ENCODE measurements at regions not wholly inside any gene's neighbourhood (a gene's known extent, or its start where the extent isn't known, plus 50 kb on each side); places are given as distances from the start of the nearest gene placed in this dataset.

DNA sequence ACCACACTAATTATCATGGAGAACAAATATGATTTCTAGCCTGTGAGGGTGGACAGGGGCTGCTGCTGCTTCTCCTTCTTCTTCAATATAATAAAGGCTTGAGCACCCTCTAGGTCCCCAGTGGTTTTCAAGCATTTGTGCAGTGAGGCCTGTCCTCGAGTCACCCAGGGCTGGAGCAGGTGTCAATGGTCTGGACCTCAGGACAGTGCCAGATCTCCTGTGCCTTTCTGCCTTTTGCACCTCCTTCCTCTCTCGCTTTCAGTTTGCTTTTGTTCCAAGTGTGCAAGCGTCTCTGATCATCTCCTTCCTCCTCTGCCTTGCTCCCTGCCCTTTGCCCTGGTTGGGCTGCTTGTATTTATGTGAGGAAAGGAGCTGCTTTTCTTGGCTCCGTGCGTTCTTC lies 152.2 kb upstream of the SYNDIG1 start:
- 71% methylated on average over 1 of the region's 5 CpGs for WGBS (ENCODE audit: insufficient coverage)
- Mint-ChIP-seq H3K4me3 (no peak overlapping the region), H3K36me3 (no peaks in the 10 kb centered on the region), H3K4me1 (peaks cover 2% of the 10 kb centered on the region), H3K9me3 (peaks cover 0 to 2% (median 0%) of the 10 kb centered on the region in 7 donors), H3K27me3 (ENCODE audit: low read depth in 3 of 3) (peaks cover 1 to 7% (median 4%) of the 10 kb centered on the region in 3 donors), H3K27ac (no peak overlapping the region)
- no peak overlapping the region for H2AFZ ChIP-seq (ENCODE audit: insufficient read depth, low read depth, low read length, poor library complexity, severe bottlenecking)
- TF ChIP-seq, protein P1, sequence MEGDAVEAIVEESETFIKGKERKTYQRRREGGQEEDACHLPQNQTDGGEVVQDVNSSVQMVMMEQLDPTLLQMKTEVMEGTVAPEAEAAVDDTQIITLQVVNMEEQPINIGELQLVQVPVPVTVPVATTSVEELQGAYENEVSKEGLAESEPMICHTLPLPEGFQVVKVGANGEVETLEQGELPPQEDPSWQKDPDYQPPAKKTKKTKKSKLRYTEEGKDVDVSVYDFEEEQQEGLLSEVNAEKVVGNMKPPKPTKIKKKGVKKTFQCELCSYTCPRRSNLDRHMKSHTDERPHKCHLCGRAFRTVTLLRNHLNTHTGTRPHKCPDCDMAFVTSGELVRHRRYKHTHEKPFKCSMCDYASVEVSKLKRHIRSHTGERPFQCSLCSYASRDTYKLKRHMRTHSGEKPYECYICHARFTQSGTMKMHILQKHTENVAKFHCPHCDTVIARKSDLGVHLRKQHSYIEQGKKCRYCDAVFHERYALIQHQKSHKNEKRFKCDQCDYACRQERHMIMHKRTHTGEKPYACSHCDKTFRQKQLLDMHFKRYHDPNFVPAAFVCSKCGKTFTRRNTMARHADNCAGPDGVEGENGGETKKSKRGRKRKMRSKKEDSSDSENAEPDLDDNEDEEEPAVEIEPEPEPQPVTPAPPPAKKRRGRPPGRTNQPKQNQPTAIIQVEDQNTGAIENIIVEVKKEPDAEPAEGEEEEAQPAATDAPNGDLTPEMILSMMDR (IDR thresholded peaks at IDR 0.05): no peak
- H3K27ac ChIP-seq (ENCODE audit: low read depth in 1 of 2, low read length in 2 of 2): no peak overlapping the region
- DNase-seq: no peak
- H3K4me1 ChIP-seq (ENCODE audit: control insufficient read depth in 1 of 2, insufficient read depth in 2 of 2, low read length in 2 of 2): peaks cover 4 to 17% of the 10 kb centered on the region in 2 donors
- H3K9me3 ChIP-seq (replicated peaks in 1 of 2; ENCODE audit: control insufficient read depth in 1 of 2, insufficient read depth in 1 of 2, low read length in 2 of 2): no peaks in the 10 kb centered on the region
- no peak overlapping the region for H3K9ac ChIP-seq (ENCODE audit: insufficient read depth, low read length, poor library complexity, severe bottlenecking)
- no peaks in the 10 kb centered on the region for H3K27me3 ChIP-seq (ENCODE audit: control insufficient read depth in 2 of 2, insufficient read depth in 2 of 2, low read length in 2 of 2)
- H3K4me3 ChIP-seq (replicated peaks in 1 of 3; ENCODE audit: low read depth in 2 of 3, low read length in 3 of 3): no peak overlapping the region
- no peaks in the 10 kb centered on the region for H3K79me2 ChIP-seq (ENCODE audit: insufficient read depth, low read length)
- H3K4me2 ChIP-seq (replicated peaks; ENCODE audit: extremely low read depth, low read length, poor library complexity, severe bottlenecking): no peak overlapping the region
- H4K20me1 ChIP-seq (ENCODE audit: insufficient read depth, low read length): no peaks in the 10 kb centered on the region
- intact Hi-C loops (cut with micrococcal nuclease): no loop called here
- H3K36me3 ChIP-seq (replicated peaks in 1 of 2; ENCODE audit: control insufficient read depth in 1 of 2, insufficient read depth in 2 of 2, low read length in 2 of 2): no peaks in the 10 kb centered on the region

GRCh38 chr20:24316731-24317130 lies 152.7 kb upstream of the SYNDIG1 start:
- Histone ChIP-seq H3K4me2 (replicated peaks; ENCODE audit: extremely low read depth, low read length, poor library complexity, severe bottlenecking) (no peak overlapping the region), H3K36me3 (replicated peaks in 1 of 2; ENCODE audit: control insufficient read depth in 1 of 2, insufficient read depth in 2 of 2, low read length in 2 of 2) (no peaks in the 10 kb centered on the region), H3K79me2 (ENCODE audit: insufficient read depth, low read length) (no peaks in the 10 kb centered on the region), H3K4me3 (replicated peaks in 1 of 3; ENCODE audit: low read depth in 2 of 3, low read length in 3 of 3) (no peak overlapping the region), H4K20me1 (ENCODE audit: insufficient read depth, low read length) (no peaks in the 10 kb centered on the region), H3K27me3 (ENCODE audit: control insufficient read depth in 2 of 2, insufficient read depth in 2 of 2, low read length in 2 of 2) (no peaks in the 10 kb centered on the region), H3K9me3 (replicated peaks in 1 of 2; ENCODE audit: control insufficient read depth in 1 of 2, insufficient read depth in 1 of 2, low read length in 2 of 2) (no peaks in the 10 kb centered on the region), H3K9ac (ENCODE audit: insufficient read depth, low read length, poor library complexity, severe bottlenecking) (no peak overlapping the region), H2AFZ (ENCODE audit: insufficient read depth, low read depth, low read length, poor library complexity, severe bottlenecking) (no peak overlapping the region), H3K4me1 (ENCODE audit: control insufficient read depth in 1 of 2, insufficient read depth in 2 of 2, low read length in 2 of 2) (peaks cover 4 to 17% of the 10 kb centered on the region in 2 donors), H3K27ac (ENCODE audit: low read depth in 1 of 2, low read length in 2 of 2) (no peak overlapping the region)
- Mint-ChIP-seq H3K27ac (no peak overlapping the region), H3K4me3 (no peak overlapping the region), H3K9me3 (peaks cover 0 to 2% (median 0%) of the 10 kb centered on the region in 7 donors), H3K4me1 (peaks cover 2% of the 10 kb centered on the region), H3K27me3 (ENCODE audit: low read depth in 3 of 3) (peaks cover 1 to 7% (median 4%) of the 10 kb centered on the region in 3 donors), H3K36me3 (no peaks in the 10 kb centered on the region)
- no peak for DNase-seq
- TF ChIP-seq, protein P1 (IDR thresholded peaks at IDR 0.05): no peak
- 61% methylated on average over 2 of the region's 2 CpGs for WGBS (ENCODE audit: insufficient coverage)
- intact Hi-C loops (cut with micrococcal nuclease): no loop called here

Measured in CD14-positive monocyte (primary cell).